ENCODE measurements at regions not wholly inside any gene's neighbourhood (a gene's known extent, or its start where the extent isn't known, plus 50 kb on each side); places are given as distances from the start of the nearest gene placed in this dataset.

GRCh38 chr13:103542648-103543047, 476.4 kb upstream of the SLC10A2 start:
- TF ChIP-seq, protein P1, sequence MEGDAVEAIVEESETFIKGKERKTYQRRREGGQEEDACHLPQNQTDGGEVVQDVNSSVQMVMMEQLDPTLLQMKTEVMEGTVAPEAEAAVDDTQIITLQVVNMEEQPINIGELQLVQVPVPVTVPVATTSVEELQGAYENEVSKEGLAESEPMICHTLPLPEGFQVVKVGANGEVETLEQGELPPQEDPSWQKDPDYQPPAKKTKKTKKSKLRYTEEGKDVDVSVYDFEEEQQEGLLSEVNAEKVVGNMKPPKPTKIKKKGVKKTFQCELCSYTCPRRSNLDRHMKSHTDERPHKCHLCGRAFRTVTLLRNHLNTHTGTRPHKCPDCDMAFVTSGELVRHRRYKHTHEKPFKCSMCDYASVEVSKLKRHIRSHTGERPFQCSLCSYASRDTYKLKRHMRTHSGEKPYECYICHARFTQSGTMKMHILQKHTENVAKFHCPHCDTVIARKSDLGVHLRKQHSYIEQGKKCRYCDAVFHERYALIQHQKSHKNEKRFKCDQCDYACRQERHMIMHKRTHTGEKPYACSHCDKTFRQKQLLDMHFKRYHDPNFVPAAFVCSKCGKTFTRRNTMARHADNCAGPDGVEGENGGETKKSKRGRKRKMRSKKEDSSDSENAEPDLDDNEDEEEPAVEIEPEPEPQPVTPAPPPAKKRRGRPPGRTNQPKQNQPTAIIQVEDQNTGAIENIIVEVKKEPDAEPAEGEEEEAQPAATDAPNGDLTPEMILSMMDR (IDR thresholded peaks at IDR 0.05; ENCODE audit: borderline replicate concordance, control extremely low read depth, extremely low read depth, insufficient read depth, missing control alignments): no peak
- DNase-seq (ENCODE audit: low spot score): no peak
- in situ Hi-C loops (cut with MboI; ENCODE audit: low sequenced_read_pairs, unreplicated experiment): no loop called here

DNA sequence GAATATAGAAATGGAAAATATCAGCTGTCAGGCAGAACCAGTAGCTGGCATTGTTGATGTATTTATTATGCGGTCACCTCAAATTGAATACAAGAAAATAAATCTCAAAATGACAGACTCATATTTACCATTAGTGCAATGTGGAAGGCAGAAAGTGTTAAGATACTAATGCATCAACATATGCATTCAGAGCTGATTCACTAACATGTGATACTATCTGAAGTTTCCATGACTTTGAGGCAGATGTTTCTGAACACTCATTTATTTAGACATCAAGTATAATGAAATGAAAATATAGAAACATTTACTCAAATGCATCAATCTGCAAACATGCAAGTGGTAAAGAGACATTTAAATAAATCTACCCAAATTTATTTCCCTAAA, 474.2 kb upstream of the SLC10A2 start:
- DNase-seq (ENCODE audit: low spot score): no peak
- TF ChIP-seq, protein P1 (IDR thresholded peaks at IDR 0.05; ENCODE audit: borderline replicate concordance, control extremely low read depth, extremely low read depth, insufficient read depth, missing control alignments): no peak
- in situ Hi-C loops (cut with MboI; ENCODE audit: low sequenced_read_pairs, unreplicated experiment): no loop called here

GRCh38 chr13:103539721-103540381, 473.6 kb upstream of the SLC10A2 start:
- TF ChIP-seq, protein P1 (IDR thresholded peaks at IDR 0.05; ENCODE audit: borderline replicate concordance, control extremely low read depth, extremely low read depth, insufficient read depth, missing control alignments): no peak
- DNase-seq (ENCODE audit: low spot score): no peak
- in situ Hi-C loops (cut with MboI; ENCODE audit: low sequenced_read_pairs, unreplicated experiment): no loop called here

GRCh38 chr13:103539265-103539664, 473.0 kb upstream of the SLC10A2 start:
- in situ Hi-C loops (cut with MboI; ENCODE audit: low sequenced_read_pairs, unreplicated experiment): no loop called here
- TF ChIP-seq, protein P1 (IDR thresholded peaks at IDR 0.05; ENCODE audit: borderline replicate concordance, control extremely low read depth, extremely low read depth, insufficient read depth, missing control alignments): no peak
- DNase-seq (ENCODE audit: low spot score): no peak

DNA sequence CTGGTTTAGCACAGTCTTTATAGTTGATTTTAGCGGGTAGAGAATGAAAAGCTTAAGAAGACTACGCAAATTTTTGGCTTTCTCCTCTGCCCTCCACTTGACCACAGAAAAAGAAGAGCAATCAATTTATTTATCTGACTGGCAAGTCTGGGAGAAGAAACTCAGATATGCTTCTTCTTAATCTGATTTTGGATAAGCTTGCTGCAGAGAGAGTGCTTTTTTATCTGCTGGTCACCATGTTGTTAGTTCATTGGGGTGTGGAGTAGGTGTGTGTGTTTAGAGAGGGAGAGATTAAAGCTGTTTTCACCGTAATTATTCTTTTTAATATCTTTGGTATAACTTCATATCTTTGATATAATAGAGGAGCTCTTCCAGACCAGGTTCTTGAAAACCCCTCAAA, 471.4 kb upstream of the SLC10A2 start:
- TF ChIP-seq, protein P1 (IDR thresholded peaks at IDR 0.05; ENCODE audit: borderline replicate concordance, control extremely low read depth, extremely low read depth, insufficient read depth, missing control alignments): no peak
- in situ Hi-C loops (cut with MboI; ENCODE audit: low sequenced_read_pairs, unreplicated experiment): no loop called here
- no peak for DNase-seq (ENCODE audit: low spot score)

DNA sequence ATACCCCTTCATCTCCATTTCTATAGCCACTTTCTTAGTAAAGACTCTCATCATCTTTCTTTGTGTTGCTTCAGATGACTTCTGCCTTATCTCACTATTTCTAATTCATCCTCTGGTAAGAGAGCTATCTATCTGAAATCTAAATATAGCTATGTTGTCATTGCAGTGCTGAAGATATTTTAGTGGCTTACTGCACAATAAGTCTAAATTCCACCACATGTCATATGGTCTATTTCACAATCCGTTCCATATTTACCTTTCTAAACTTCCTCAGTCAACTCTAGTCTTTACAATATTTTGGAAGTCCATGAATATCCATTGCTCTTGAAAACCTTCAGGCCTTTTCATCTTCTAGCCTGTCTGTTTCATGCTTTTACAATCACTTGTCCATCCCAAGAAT, 465.1 kb upstream of the SLC10A2 start:
- in situ Hi-C loops (cut with MboI; ENCODE audit: low sequenced_read_pairs, unreplicated experiment): no loop called here
- TF ChIP-seq, protein P1 (IDR thresholded peaks at IDR 0.05; ENCODE audit: borderline replicate concordance, control extremely low read depth, extremely low read depth, insufficient read depth, missing control alignments): no peak
- no peak for DNase-seq (ENCODE audit: low spot score)

Data from GM13976 (cell line).